GM21825 (cell line): ENCODE measurements at regions not wholly inside any gene's neighbourhood (a gene's known extent, or its start where the extent isn't known, plus 50 kb on each side); places are given as distances from the start of the nearest gene placed in this dataset.
A peak's percentile ranks its signal among the peaks of the same experiment; 100 is the strongest.
"Not testable (repeated sequence)": the region's sequence is repeated elsewhere in the genome, so short reads cannot be mapped to it uniquely, and the experiment has no call there.

Experiments used
- ATAC-seq: cut with Tn5 transposase; IDR thresholded peaks from one replicate; pipeline ENCODE4 v1.9.1; 2021; ENCODE audit warnings: mild to moderate bottlenecking, moderate library complexity; ENCODE audit not compliant: unreplicated experiment

DNA sequence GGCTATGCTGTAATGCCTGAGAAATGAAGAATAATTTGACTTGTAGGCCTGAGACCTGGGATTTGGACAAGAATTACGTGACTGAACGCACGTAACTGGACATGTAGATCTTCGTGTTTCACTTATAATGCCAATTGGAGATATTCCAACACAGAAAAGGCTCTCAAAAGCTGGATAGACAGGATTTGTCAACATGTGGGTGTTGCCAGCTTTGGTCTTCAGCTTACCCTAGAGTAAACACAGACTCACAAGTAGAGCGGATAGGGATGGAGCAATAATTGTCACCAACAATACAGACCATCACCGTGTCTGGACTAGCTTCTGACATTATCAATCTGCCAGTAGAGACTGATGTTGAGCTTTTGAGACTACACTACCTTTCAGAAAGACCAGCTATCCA is 1511.0 kb upstream of the ADGRL3 start:
- ATAC-seq = no peak

DNA sequence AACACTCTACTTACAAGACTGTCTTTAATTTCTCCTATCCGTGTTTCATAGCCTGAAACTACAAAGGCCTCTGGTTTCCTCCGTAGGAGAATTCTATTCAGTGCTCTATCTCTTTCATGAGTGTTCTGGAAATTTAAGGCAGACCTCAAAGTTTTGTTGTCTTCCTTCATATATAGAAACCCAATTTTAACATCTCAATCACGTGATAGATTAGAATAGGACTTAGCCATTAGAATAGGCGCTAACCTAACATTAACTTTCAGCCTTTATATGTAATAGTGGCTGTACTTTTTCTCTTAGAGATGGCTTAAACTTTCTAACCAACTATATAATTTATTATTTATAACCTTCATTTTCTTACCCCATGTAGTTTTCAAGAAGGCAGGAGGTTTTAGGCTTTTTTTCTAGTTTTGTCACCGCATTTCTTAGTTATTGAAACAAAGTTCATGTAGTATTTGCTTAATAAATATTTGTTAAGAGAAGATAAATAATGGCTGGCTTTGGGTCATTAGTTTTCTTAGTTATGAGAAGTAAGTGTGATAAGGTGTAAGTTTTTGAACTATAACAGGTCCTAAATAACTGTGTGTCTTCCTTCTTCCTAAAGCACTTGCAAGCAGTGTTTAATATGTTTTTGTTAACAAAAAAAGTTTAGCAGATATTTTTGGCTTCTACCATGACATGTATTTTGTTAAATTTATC is 1504.6 kb upstream of the ADGRL3 start:
- no peak for ATAC-seq

DNA sequence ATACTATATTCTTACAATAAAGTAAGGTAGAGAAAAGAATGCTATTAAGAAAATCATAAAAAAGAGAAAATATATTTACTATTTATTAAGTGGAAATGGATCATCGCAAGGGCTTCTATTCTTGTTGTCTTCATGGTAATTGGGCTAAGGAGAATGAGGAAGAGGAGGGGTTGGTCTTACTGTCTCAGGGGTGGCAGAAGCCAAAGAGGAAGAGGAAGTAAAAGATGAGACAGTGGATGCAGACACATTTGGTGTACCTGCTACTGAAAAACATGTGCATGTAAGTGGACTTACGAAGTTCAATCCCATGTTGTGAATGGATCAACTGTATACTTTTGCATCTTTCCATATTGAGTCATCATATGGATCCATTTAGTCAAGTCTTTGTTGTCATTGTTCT is 1502.1 kb upstream of the ADGRL3 start:
- no peak for ATAC-seq

DNA sequence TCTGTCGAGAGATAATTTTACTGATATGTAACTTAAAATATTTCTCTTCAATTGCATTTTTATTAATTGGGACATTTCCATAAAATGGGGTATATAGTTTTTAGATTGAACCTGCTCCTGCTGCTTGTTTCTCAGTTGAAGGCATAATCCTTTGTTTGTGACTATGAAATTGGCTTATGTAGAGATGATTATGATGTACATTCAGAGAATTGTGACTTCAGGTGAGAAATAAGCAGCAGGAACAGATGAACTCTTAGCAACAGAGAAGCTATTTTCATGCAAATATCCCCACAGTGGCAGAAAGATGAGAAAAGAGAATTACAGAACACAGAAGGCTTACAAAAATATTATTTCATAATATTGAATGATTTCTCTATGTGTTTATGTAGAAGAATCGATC is 1499.5 kb upstream of the ADGRL3 start:
- ATAC-seq = no peak

DNA sequence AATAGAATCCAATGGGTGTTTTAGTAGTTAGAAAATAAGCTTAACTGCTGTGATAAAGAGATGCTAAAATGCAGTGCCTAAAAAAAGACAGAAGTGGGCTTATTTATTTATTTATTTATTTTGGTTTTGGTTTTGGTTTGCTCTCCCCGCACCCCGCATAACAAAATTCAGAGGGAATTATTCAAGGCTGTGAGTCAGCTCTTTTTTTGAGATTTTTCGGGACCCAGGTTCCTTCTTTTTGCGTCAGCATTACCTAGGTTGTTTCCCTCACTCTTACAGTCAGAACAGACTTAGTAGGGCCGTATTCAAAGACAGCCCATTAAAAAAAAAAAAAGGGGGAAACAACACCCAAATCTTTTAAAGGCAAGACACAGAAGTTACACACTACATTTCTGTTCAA is 1495.5 kb upstream of the ADGRL3 start:
- no peak for ATAC-seq

DNA sequence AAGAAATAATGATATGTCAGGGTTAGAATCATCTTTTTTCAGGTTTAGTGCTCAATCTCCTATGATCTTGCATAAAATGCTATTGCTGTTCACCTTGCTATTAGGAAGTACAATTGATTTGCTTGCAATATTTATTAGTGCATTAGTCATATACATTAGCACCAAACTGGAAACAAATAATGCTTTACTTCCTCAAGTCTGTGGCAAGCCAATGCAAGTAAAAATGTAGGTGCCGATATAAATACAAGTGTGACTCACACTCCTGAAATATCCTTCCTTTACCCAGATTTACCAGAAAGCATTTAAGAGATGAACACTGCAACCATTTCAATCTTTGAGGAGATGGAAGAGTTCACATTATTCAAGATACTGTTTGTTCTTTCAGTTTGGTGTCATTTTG is 1487.7 kb upstream of the ADGRL3 start:
- ATAC-seq = no peak

DNA sequence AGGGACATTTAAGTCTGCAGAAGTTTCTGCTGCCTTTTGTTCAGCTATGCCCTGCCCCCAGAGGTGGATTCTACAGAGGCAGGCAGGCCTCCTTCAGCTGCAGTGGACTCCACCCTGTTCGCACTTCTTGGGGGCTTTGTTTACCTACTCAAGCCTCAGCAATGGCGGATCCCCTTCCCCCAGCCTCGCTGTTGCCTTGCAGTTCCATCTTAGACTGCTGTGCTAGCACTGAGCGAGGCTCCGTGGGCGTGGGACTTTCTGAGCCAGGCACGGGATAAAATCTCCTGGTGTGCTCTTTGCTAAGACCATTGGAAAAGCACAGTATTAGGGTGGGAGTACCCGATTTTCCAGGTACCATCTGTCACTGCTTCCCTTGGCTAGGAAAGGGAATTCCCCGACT is 1475.8 kb upstream of the ADGRL3 start:
- not testable (repeated sequence) for ATAC-seq

DNA sequence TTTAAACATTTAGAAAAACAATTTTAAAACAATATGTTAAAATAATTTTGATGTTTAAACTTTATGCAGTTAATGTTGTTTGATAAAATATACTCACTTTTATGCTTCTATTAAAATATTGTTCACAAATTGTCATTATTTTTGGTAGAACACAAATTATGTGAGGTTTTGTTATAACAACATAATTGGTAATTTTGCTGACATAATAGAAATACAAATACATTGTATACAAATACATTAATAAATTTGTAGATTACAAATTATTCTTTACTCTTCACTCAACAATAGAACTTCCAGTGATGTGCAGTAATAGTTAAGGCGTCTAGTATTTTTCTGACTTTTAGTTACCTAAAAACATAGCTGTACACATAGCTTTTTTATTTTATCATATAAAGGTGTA is 1472.4 kb upstream of the ADGRL3 start:
- ATAC-seq = no peak

DNA sequence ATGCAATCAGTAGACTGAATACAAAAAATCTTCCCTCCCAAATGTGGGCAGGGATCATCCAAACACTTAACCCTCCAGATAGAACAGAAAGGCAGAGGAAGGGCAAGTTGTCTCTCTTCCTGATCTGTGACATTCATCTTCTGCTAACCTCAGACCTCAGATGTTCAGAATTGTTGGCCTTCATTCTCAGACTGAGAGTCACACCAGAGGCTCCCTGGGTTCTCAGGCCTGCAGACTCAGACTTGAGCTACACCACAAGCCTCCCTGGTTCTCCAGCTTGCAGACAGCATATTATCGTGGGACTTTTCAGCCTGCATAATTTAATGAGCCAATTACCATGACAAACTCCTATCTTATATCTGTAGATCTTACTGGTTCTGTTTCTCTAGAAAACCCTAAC is 1471.6 kb upstream of the ADGRL3 start:
- ATAC-seq = no peak

DNA sequence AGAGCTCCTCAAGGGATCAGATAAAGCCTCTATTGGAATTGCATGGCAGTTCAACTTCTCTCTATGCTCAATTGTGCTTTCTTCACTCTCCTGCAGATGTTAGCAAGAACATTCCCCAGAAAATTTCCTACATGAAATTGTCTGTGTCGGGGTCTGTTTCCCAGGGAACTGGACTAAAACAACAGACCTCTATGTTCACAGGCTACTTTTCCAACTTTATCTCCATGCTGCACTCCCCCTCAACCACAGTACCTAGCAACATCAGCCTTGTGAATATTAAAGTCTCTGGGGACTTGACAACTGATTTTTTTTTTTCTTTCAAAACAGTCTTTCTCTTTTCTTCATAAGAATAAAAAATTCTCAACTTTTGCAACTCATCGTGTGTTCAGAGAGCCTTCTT is 1470.8 kb upstream of the ADGRL3 start:
- no peak for ATAC-seq

DNA sequence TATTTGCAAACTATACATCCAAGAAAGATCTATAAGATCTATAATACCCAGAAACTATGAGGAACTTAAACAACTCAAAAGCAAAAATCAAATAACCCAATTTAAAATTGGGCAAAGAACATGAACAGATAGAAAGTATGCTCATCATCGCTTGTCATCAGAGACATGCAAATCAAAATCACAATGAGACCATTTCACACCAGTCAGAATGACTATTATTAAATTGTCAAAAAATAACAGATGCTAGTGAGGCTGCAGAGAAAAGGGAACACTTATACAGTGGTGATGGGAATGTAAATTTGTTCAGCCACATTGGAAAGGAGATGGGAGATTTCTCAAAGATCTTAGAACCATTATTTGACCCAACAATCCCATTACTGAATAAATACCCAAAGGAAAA is 1451.7 kb upstream of the ADGRL3 start:
- ATAC-seq = no peak

DNA sequence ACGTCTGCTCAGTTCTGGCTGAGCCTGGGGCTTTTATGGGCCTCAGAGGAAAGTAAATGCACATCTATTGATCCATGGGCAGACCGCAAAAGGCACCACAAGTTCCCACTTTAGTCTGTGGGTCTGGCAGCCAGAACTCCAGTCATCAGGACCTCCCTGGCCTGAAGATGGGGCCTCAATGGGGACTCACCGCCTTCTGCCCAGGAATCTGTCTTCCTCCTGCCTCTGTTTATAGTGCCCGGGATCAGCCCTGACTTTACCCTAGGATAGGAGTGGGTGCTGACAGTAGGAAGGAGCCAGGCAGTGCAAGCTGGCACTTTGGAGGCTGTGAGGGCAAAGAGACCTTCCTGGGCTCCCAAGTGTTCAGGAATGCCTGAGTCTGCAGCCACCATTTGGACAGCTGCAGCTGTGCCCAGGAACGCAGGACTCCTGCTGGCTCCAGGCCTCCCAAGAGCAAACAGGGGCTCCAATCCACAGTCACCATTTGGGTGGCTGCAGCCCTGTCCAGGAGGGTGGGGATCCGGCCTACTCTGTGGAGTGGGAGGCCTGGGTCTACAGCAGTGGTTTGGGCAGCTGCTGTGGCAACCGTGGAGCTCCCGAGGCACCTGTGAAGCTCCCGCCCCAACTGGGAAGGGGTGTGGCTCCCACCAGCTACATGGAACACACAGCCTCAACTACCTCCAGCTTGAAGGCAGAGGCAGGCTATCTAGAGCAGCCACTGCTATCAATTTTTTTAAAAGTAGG is 1440.9 kb upstream of the ADGRL3 start:
- no peak for ATAC-seq

DNA sequence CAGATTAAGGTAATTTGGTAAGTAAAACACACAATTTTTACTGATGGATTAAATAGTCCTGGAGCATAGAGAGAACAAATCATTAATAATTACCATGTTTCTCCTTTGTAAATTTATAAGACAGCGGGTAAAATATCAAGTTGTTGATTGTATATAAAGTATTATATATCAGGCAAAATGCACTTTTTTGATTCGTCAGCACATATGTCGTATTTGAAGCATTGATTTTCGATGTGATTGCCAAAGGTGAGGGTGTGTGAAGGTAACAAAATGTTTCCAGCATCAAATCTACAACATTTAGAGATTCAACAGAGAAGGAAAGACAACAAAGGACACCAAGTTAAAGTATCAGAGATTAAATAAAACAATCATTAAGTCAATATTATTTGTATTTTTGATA is 1437.8 kb upstream of the ADGRL3 start:
- no peak for ATAC-seq

DNA sequence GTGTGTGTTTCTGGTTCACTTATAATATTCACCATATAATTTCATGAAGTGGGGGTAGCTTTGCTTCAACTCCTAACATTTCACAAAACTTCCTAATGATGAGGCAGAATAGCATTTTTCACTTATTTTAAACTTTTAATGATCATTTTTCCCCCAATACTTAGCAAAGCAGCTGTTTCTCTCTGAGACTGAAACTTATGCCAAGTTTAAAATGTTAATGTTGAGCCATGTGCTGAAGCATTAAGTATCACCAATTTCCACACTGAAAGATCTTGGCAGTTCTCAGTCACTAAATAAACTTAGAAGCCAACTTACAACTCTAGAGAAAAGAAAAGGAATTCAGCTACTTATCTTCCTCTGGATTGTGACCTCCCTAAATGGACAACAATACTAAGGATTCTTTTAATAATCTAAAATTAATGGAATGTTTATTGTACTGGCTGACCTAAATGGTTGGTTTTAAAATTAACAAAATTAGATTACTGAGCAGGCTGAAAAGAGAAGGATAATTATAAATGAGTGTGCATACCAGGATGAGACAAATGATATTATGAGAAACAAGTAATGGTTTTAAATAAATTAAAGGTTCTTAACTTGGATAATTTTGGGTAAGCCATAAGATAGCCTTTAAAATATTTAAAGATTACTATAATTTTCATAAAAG is 1429.4 kb upstream of the ADGRL3 start:
- no peak for ATAC-seq

DNA sequence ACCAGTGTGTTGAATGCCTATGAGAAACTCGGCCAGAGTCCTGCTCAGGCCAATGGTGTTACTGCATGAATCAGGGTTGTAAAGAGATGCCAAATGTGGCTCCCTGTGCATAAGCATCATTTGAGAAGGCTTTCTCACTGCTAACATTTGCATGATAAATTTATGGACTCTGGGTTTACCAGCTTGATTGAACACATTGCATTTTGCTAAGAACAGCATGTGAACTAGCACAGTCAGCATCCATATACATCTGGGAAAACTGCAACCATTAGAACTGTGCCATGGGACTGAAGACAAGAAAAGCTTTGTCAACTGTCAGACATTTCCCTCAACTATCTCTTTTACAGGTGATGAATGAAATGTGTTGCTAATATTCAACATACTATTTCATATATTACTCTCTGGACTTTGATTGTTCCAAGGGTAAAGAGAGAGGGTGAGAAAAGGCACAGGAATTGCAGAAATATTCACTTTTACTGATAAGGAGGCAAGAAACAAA is 1427.4 kb upstream of the ADGRL3 start:
- no peak for ATAC-seq

DNA sequence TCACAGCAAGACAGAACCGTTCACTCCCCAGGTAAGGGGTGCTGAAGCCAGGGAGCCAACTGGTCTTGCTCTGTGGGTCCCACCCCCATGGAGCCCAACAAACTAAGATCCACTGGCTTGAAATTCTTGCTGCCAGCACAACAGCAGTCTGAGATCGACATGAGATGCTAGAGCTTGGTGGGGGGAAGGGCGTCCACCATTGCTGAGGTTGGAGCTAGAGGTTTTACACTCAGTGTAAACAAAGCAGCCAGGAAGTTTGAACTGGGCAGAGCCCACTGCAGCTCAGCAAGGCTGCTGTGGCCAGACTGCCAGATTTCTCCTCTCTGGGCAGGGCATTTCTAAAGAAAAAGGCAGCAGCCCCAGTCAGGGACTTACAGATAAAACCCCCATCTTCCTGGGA is 1419.9 kb upstream of the ADGRL3 start:
- not testable (repeated sequence) for ATAC-seq

DNA sequence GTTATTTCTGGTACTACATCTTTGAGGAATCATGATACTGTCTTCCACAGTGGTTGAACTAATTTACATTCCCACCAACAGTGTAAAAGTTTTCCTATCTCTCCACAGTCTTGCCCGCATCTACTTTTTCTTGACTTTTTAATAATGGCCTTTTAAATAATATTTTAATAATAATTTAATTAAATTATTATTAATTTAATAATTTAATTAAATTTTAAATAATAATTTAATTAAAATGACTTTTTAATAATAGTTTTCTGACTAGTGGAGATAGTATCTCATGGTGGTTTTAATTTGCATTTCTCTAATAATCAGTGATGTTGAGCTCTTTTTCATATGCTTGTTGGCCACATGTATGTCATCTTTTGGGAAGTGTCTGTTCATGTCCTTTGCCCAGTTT is 1395.0 kb upstream of the ADGRL3 start:
- no peak for ATAC-seq

DNA sequence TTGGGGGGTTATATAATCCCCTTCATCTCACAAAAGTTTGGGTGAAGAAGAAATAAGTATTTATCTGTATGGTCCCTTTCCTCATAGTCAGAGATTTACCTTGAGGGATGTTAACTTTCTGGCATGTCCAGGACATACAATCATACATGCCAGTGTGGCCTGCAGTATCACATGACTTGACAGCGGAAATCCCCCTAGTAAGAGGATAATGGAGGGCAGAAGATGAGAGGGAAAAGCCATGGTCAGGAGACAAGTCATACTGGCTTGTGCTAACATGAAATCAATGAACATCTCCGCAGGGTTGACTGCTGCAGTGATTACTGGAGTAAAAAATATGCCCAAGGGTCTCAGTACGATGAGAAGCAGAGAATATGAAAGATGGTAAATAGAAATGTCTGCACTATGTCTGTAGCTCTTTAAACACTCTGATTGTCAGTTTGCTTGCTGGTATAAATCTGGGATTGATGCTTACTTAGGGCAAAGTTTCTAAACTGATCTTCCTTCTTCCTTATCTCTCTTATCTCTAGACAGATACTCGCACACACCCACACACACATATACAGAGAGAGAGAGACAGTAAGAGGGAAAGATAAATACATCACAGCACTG is 1385.6 kb upstream of the ADGRL3 start:
- ATAC-seq = no peak

DNA sequence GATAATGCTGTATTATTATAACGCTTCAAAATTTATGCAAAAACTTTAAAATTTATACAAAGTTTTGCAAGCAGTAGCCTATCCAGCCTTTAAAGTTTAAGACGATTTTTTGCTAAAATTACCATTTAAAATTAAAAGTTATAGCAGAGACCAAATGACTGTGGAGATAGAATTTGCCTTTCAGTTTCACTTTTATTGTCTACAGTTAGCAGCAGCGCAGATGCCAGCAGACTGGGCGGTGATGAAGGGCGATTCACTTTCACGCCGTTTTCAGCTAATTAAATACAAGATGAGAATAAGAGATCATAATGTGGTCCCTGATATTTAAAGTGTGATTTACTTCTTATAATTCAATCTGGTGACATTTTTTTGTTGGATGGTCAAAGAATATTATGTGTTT is 1381.5 kb upstream of the ADGRL3 start:
- peak; percentile 86 for ATAC-seq

DNA sequence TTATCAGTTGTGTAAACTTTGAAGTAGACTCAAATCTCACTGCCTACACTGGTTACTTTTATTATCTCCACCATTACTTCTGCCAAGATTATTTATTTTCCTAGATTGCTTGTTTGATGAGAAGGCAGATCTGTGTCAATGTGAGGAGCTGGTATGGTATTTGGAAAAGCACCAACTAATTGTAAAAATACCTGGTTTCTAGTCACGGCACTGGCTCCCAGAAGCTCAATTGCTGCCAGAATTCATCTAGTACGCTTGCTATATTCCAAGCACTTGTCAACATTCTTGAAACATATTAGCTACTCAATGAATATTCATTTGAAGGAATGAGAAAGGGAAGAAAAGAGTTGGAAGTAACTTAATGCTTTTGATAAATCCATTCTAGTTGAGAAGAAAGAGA is 1376.8 kb upstream of the ADGRL3 start:
- no peak for ATAC-seq

DNA sequence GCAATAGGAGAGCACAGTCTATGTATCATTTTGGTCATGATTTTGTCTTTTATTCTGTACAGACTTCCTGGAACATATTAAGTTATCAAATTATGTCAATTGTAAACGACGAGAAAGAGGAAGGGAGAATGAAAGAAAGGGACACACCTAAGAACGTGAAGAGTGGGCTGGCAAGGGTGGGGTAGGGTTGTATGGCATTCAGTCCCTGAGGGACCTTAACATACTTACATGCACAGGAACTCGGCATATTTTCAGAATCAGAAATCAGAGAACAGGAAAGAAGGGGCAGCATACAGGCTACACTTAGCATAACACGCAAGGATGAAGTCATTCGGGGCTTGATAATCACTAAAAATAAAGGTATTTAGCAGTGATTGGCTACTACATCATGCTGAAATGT is 1375.0 kb upstream of the ADGRL3 start:
- no peak for ATAC-seq

DNA sequence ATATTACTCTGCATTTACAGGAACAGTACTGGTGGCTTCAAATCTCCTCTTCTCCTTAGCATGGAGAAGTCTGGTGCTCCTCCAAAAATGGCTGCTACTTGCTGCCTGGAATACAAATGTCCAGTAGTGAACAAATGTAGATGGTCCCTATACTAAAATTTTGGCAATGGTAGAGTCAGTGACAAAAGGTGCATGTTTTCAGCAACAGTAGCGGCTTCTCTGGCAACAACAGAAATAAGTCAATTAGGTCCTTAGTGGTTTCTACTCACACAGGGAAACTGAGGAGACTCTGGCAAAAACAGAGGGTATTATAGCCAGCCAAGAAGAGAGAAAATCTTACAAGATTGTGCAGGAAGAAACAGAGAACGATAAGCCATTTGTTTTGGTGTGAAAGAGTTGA is 1368.4 kb upstream of the ADGRL3 start:
- no peak for ATAC-seq
